Panc1 (cell line): ENCODE measurements at regions not wholly inside any gene's neighbourhood (a gene's known extent, or its start where the extent isn't known, plus 50 kb on each side); places are given as distances from the start of the nearest gene placed in this dataset.
A peak's percentile ranks its signal among the peaks of the same experiment; 100 is the strongest.

Experiments
- ATAC-seq: fragments of 200-7000 bp; cut with Tn5 transposase; 2 replicates; pipeline ENCODE4 v1.9.1; 2020; ENCODE audit warnings: mild to moderate bottlenecking, moderate library complexity
- BruUV-seq: library from RNA; stranded (reverse); fragments of 400-500 nt; replicated peaks from 2 replicates; lab custom pipeline; 2021; lab: Mats Ljungman, UMichigan
- CTCF ChIA-PET: fragments of 300-600 bp; sonication (Branson Sonifier 250); formaldehyde crosslinking; loops from one replicate; lab custom pipeline; 2022; ENCODE audit warnings: antibody characterized with exemption; lab: Charles Lee
- POLR2A ChIA-PET: fragments of 300-600 bp; sonication (Branson Sonifier 250); formaldehyde crosslinking; loops from one replicate; lab custom pipeline; 2022; ENCODE audit warnings: antibody characterized with exemption; lab: Charles Lee
- DNase-seq: peaks from one replicate; pipeline ENCODE4 v3.0.0-alpha.2; 2010; ENCODE audit warnings: low read depth, low spot score
- H3K27ac ChIP-seq: 2 replicates; pipeline ENCODE4 v1.5.1; 2011; ENCODE audit warnings: mild to moderate bottlenecking, low read length, inconsistent platforms
- H3K27me3 ChIP-seq: fragments of 200-500 bp; sonication (Bioruptor generic); 2 replicates; pipeline ENCODE4 v1.6.0; 2014; ENCODE audit warnings: low read length, inconsistent platforms; ENCODE audit not compliant: control insufficient read depth, insufficient read depth
- H3K36me3 ChIP-seq: fragments of 200-500 bp; sonication (Bioruptor generic); 2 replicates; pipeline ENCODE4 v1.5.1; 2014; ENCODE audit warnings: inconsistent platforms, mild to moderate bottlenecking, low read length, moderate library complexity; ENCODE audit not compliant: control insufficient read depth, insufficient read depth
- H3K4me1 ChIP-seq: 2 replicates; pipeline ENCODE4 v1.5.1; 2011; ENCODE audit warnings: inconsistent platforms, mild to moderate bottlenecking, low read length, moderate library complexity; ENCODE audit not compliant: control insufficient read depth, insufficient read depth
- H3K4me3 ChIP-seq, 2 experiments: 2 replicates each; pipeline ENCODE4 v1.5.1; 2011 to 2012; ENCODE audit warnings: low read depth in 2 of 2, low read length in 2 of 2, mild to moderate bottlenecking in 2 of 2, inconsistent platforms in 1 of 2, moderate library complexity in 1 of 2
- H3K9me3 ChIP-seq: fragments of 200-500 bp; sonication (Bioruptor generic); 2 replicates; pipeline ENCODE4 v1.5.1; 2014; ENCODE audit warnings: low read depth, mild to moderate bottlenecking, inconsistent platforms, low read length, moderate library complexity; ENCODE audit not compliant: control insufficient read depth, insufficient read depth
- CTCF ChIP-seq: fragments of 450-650 bp; IDR thresholded peaks from 2 replicates; pipeline ENCODE4 v1.5.1; 2017; ENCODE audit warnings: mild to moderate bottlenecking
- POLR2AphosphoS5 ChIP-seq: IDR thresholded peaks from 2 replicates; pipeline ENCODE4 v1.6.1; 2012; ENCODE audit warnings: mild to moderate bottlenecking, low read depth, low read length, moderate library complexity
- REST ChIP-seq, 2 experiments: IDR thresholded peaks; 2 replicates each; pipeline ENCODE4 v1.6.1; 2011 to 2012; ENCODE audit warnings: low read depth in 2 of 2, control low read depth in 1 of 2, low read length in 1 of 2, mild to moderate bottlenecking in 1 of 2, moderate library complexity in 1 of 2; ENCODE audit not compliant: insufficient read depth in 1 of 2
- SIN3A ChIP-seq: IDR thresholded peaks from 2 replicates; pipeline ENCODE4 v1.6.1; 2012; ENCODE audit warnings: low read depth, mild to moderate bottlenecking, low read length, moderate library complexity, borderline replicate concordance; ENCODE audit not compliant: insufficient read depth
- TCF7L2 ChIP-seq: IDR thresholded peaks from 2 replicates; pipeline ENCODE4 v1.6.1; 2011; ENCODE audit warnings: mild to moderate bottlenecking, low read depth, low read length, inconsistent platforms
- in situ Hi-C: cut with HindIII; loops from 2 replicates; pipeline ENCODE4 v1.10.0; 2016; ENCODE audit warnings: low sequenced_read_pairs, low pct_unique_long_range_greater_than_20kb
- intact Hi-C: fragments of 100-400 bp; cut with micrococcal nuclease; formaldehyde crosslinking; loops from one replicate; pipeline ENCODE4 v1.10.0; 2022; ENCODE audit not compliant: unreplicated experiment

GRCh38 chr15:61798631-61799030 is 261.6 kb downstream of the VPS13C start:
- Histone ChIP-seq H3K27ac (no peak overlapping the region), H3K4me3 (no peak overlapping the region), H3K9me3 (no peaks in the 10 kb centered on the region), H3K4me1 (no peaks in the 10 kb centered on the region), H3K36me3 (no peaks in the 10 kb centered on the region), H3K27me3 (no peaks in the 10 kb centered on the region)
- POLR2A ChIA-PET: no interaction called here
- DNase-seq (no peak), ATAC-seq (peak; percentile 48; the same call in 1 of the 2 replicates)
- CTCF ChIA-PET: no interaction called here
- TF ChIP-seq CTCF (no peak), REST (IDR thresholded peaks at IDR 0.05; ENCODE audit: insufficient read depth in 1 of 2, low read depth in 2 of 2, low read length in 1 of 2) (no peak), POLR2AphosphoS5 (no peak), SIN3A (no peak), TCF7L2 (no peak)
- intact Hi-C loops: no loop called here
- in situ Hi-C loops: no loop called here
- BruUV-seq: no TSS peak

GRCh38 chr15:61796056-61796455 is 264.2 kb downstream of the VPS13C start:
- BruUV-seq: no TSS peak
- ChIA-PET POLR2A (no interaction called here), CTCF (no interaction called here)
- no peaks in the 10 kb centered on the region for H3K4me1 ChIP-seq
- TF ChIP-seq POLR2AphosphoS5: no peak
- no peak for TF ChIP-seq CTCF
- no peak for TF ChIP-seq REST (IDR thresholded peaks at IDR 0.05; ENCODE audit: insufficient read depth in 1 of 2, low read depth in 2 of 2, low read length in 1 of 2)
- TF ChIP-seq SIN3A: no peak
- no peak for TF ChIP-seq TCF7L2
- no peak overlapping the region for H3K27ac ChIP-seq
- H3K4me3 ChIP-seq: no peak overlapping the region
- H3K27me3 ChIP-seq: no peaks in the 10 kb centered on the region
- H3K36me3 ChIP-seq: no peaks in the 10 kb centered on the region
- no peak for ATAC-seq
- in situ Hi-C loops: no loop called here
- intact Hi-C loops: no loop called here
- no peak for DNase-seq
- no peaks in the 10 kb centered on the region for H3K9me3 ChIP-seq
